ENCODE measurements at regions not wholly inside any gene's neighbourhood (a gene's known extent, or its start where the extent isn't known, plus 50 kb on each side); places are given as distances from the start of the nearest gene placed in this dataset.
"Not testable (repeated sequence)": the region's sequence is repeated elsewhere in the genome, so short reads cannot be mapped to it uniquely, and the experiment has no call there.

GRCh38 chr16:55999683-56000082 is 124.5 kb upstream of the CES5A start:
- Mint-ChIP-seq H3K36me3 (no peaks in the 10 kb centered on the region), H3K27me3 (no peaks in the 10 kb centered on the region), H3K4me3 (no peak overlapping the region), H3K9me3 (no peaks in the 10 kb centered on the region), H3K4me1 (ENCODE audit: unreplicated experiment) (no peaks in the 10 kb centered on the region), H3K27ac (no peak overlapping the region)
- DNase-seq (ENCODE audit: extremely low spot score, unreplicated experiment), result no peak
- no peak for TF ChIP-seq CTCF (conservative IDR thresholded peaks at IDR 0.05)

- DNase-seq (ENCODE audit: extremely low spot score, unreplicated experiment), result no peak
- no peak for TF ChIP-seq CTCF (conservative IDR thresholded peaks at IDR 0.05)
- Mint-ChIP-seq H3K9me3 (no peaks in the 10 kb centered on the region), H3K27ac (no peak overlapping the region), H3K4me1 (ENCODE audit: unreplicated experiment) (no peaks in the 10 kb centered on the region), H3K4me3 (no peak overlapping the region), H3K27me3 (no peaks in the 10 kb centered on the region), H3K36me3 (no peaks in the 10 kb centered on the region)
Measured at GRCh38 chr16:55993088-55993487, 117.9 kb upstream of the CES5A start.

GRCh38 chr16:55992551-55992950 is 117.4 kb upstream of the CES5A start:
- TF ChIP-seq CTCF (conservative IDR thresholded peaks at IDR 0.05), result no peak
- H3K9me3 Mint-ChIP-seq, result no peaks in the 10 kb centered on the region
- no peak for DNase-seq (ENCODE audit: extremely low spot score, unreplicated experiment)
- no peaks in the 10 kb centered on the region for H3K27me3 Mint-ChIP-seq
- no peak overlapping the region for H3K4me3 Mint-ChIP-seq
- H3K4me1 Mint-ChIP-seq (ENCODE audit: unreplicated experiment), result no peaks in the 10 kb centered on the region
- no peaks in the 10 kb centered on the region for H3K36me3 Mint-ChIP-seq
- no peak overlapping the region for H3K27ac Mint-ChIP-seq

GRCh38 chr16:55991843-55992242 is 116.7 kb upstream of the CES5A start:
- H3K4me3 Mint-ChIP-seq, result no peak overlapping the region
- no peak for TF ChIP-seq CTCF (conservative IDR thresholded peaks at IDR 0.05)
- H3K9me3 Mint-ChIP-seq, result no peaks in the 10 kb centered on the region
- H3K36me3 Mint-ChIP-seq, result no peaks in the 10 kb centered on the region
- no peak overlapping the region for H3K27ac Mint-ChIP-seq
- no peak for DNase-seq (ENCODE audit: extremely low spot score, unreplicated experiment)
- H3K27me3 Mint-ChIP-seq, result no peaks in the 10 kb centered on the region
- H3K4me1 Mint-ChIP-seq (ENCODE audit: unreplicated experiment), result no peaks in the 10 kb centered on the region

GRCh38 chr16:55989569-55989907 is 114.4 kb upstream of the CES5A start:
- H3K36me3 Mint-ChIP-seq, result no peaks in the 10 kb centered on the region
- TF ChIP-seq CTCF (conservative IDR thresholded peaks at IDR 0.05), result no peak
- no peak overlapping the region for H3K4me3 Mint-ChIP-seq
- no peaks in the 10 kb centered on the region for H3K4me1 Mint-ChIP-seq (ENCODE audit: unreplicated experiment)
- H3K27ac Mint-ChIP-seq, result no peak overlapping the region
- no peak for DNase-seq (ENCODE audit: extremely low spot score, unreplicated experiment)
- no peaks in the 10 kb centered on the region for H3K27me3 Mint-ChIP-seq
- H3K9me3 Mint-ChIP-seq, result no peaks in the 10 kb centered on the region

GRCh38 chr16:55988850-55989568 is 113.8 kb upstream of the CES5A start:
- not testable (repeated sequence) for H3K4me1 Mint-ChIP-seq (ENCODE audit: unreplicated experiment); DNase-seq (ENCODE audit: extremely low spot score, unreplicated experiment); H3K27ac Mint-ChIP-seq; H3K4me3 Mint-ChIP-seq; H3K27me3 Mint-ChIP-seq; H3K9me3 Mint-ChIP-seq; H3K36me3 Mint-ChIP-seq

Measured in type B pancreatic cell (in vitro differentiated cells).